Progenitor cell of endocrine pancreas (in vitro differentiated cells): ENCODE measurements at regions not wholly inside any gene's neighbourhood (a gene's known extent, or its start where the extent isn't known, plus 50 kb on each side); places are given as distances from the start of the nearest gene placed in this dataset.

Experiments used
- DNase-seq: peaks from one replicate; pipeline ENCODE4 v3.0.0; 2021; ENCODE audit warnings: low spot score; ENCODE audit not compliant: unreplicated experiment
- H3K27ac Mint-ChIP-seq: 2 replicates; pipeline ENCODE4 v1.8.0; 2021; ENCODE audit warnings: mild to moderate bottlenecking, moderate library complexity, mixed read lengths
- H3K27me3 Mint-ChIP-seq: 2 replicates; pipeline ENCODE4 v1.8.0; 2021; ENCODE audit warnings: mixed read lengths
- H3K36me3 Mint-ChIP-seq: 2 replicates; pipeline ENCODE4 v1.8.0; 2022; ENCODE audit warnings: mixed read lengths; ENCODE audit not compliant: insufficient read depth
- H3K4me1 Mint-ChIP-seq: 2 replicates; pipeline ENCODE4 v1.8.0; 2021; ENCODE audit warnings: low read depth, mixed read lengths
- H3K4me3 Mint-ChIP-seq: 2 replicates; pipeline ENCODE4 v1.8.0; 2021; ENCODE audit warnings: low read depth, mild to moderate bottlenecking, moderate library complexity, mixed read lengths
- H3K9me3 Mint-ChIP-seq: 2 replicates; pipeline ENCODE4 v1.8.0; 2021; ENCODE audit warnings: low read depth, mixed read lengths
- CTCF ChIP-seq: fragments of 200-600 bp; sonication (generic); IDR thresholded peaks from one replicate; pipeline ENCODE4 v1.5.0; 2021; ENCODE audit warnings: antibody characterized with exemption, mild to moderate bottlenecking; ENCODE audit not compliant: unreplicated experiment

- Mint-ChIP-seq H3K4me1 (peaks cover 3% of the 10 kb centered on the region), H3K4me3 (no peak overlapping the region), H3K9me3 (peaks cover 7% of the 10 kb centered on the region), H3K27me3 (no peaks in the 10 kb centered on the region), H3K36me3 (peaks cover 2% of the 10 kb centered on the region), H3K27ac (no peak overlapping the region)
- DNase-seq: no peak
- TF ChIP-seq CTCF: no peak
These were observed 70.2 kb upstream of the CDC42BPA start for GRCh38 chr1:227388214-227389168.

GRCh38 chr1:227379555-227379892 is 61.2 kb upstream of the CDC42BPA start:
- DNase-seq: no peak
- peaks cover 2% of the 10 kb centered on the region for H3K36me3 Mint-ChIP-seq
- H3K9me3 Mint-ChIP-seq: peaks cover 7% of the 10 kb centered on the region
- H3K4me1 Mint-ChIP-seq: no peaks in the 10 kb centered on the region
- H3K4me3 Mint-ChIP-seq: no peak overlapping the region
- H3K27me3 Mint-ChIP-seq: peaks cover 12% of the 10 kb centered on the region
- H3K27ac Mint-ChIP-seq: no peak overlapping the region
- no peak for TF ChIP-seq CTCF

- H3K9me3 Mint-ChIP-seq: peaks cover 4% of the 10 kb centered on the region
- H3K27ac Mint-ChIP-seq: no peak overlapping the region
- no peak for TF ChIP-seq CTCF
- H3K4me3 Mint-ChIP-seq: no peak overlapping the region
- H3K36me3 Mint-ChIP-seq: peaks cover 2% of the 10 kb centered on the region
- peaks cover 12% of the 10 kb centered on the region for H3K27me3 Mint-ChIP-seq
- H3K4me1 Mint-ChIP-seq: no peaks in the 10 kb centered on the region
- no peak for DNase-seq
These were observed 60.7 kb upstream of the CDC42BPA start for GRCh38 chr1:227378871-227379554.

GRCh38 chr1:227378181-227378580 is 59.9 kb upstream of the CDC42BPA start:
- no peak overlapping the region for H3K4me3 Mint-ChIP-seq
- H3K9me3 Mint-ChIP-seq: no peaks in the 10 kb centered on the region
- H3K36me3 Mint-ChIP-seq: no peaks in the 10 kb centered on the region
- peaks cover 12% of the 10 kb centered on the region for H3K27me3 Mint-ChIP-seq
- H3K27ac Mint-ChIP-seq: no peak overlapping the region
- H3K4me1 Mint-ChIP-seq: no peaks in the 10 kb centered on the region
- TF ChIP-seq CTCF: no peak
- DNase-seq: no peak

- Mint-ChIP-seq H3K36me3 (no peaks in the 10 kb centered on the region), H3K4me3 (no peak overlapping the region), H3K4me1 (peaks cover 8% of the 10 kb centered on the region), H3K27me3 (peaks cover 28% of the 10 kb centered on the region), H3K27ac (no peak overlapping the region), H3K9me3 (no peaks in the 10 kb centered on the region)
- no peak for TF ChIP-seq CTCF
- DNase-seq: no peak
These were observed 56.6 kb upstream of the CDC42BPA start for GRCh38 chr1:227374846-227375245.
